H9 (cell line): ENCODE measurements at regions not wholly inside any gene's neighbourhood (a gene's known extent, or its start where the extent isn't known, plus 50 kb on each side); places are given as distances from the start of the nearest gene placed in this dataset.

Experiments used
- DNase-seq: peaks from one replicate; pipeline ENCODE4 v3.0.0-alpha.2; 2017
- H2AFZ ChIP-seq: one replicate; pipeline ENCODE4 v1.6.1; 2013; ENCODE audit warnings: mild to moderate bottlenecking, low read length, control low read depth, moderate library complexity
- H2AK5ac ChIP-seq: 2 replicates; pipeline ENCODE4 v1.6.1; 2013; ENCODE audit warnings: low read length, control low read depth, mixed read lengths; ENCODE audit not compliant: insufficient read length
- H2BK120ac ChIP-seq: one replicate; pipeline ENCODE4 v1.6.1; 2013; ENCODE audit warnings: low read depth, mild to moderate bottlenecking, low read length, control low read depth, inconsistent platforms; ENCODE audit not compliant: poor library complexity, severe bottlenecking
- H2BK12ac ChIP-seq: 2 replicates; pipeline ENCODE4 v1.6.1; 2013; ENCODE audit warnings: low read length, control low read depth, mixed read lengths, low read depth; ENCODE audit not compliant: insufficient read length
- H2BK15ac ChIP-seq: 2 replicates; pipeline ENCODE4 v1.6.1; 2013; ENCODE audit warnings: low read depth, low read length, control low read depth
- H2BK20ac ChIP-seq: one replicate; pipeline ENCODE4 v1.6.1; 2013; ENCODE audit warnings: low read depth, mild to moderate bottlenecking, low read length, control low read depth, inconsistent platforms; ENCODE audit not compliant: poor library complexity, severe bottlenecking
- H2BK5ac ChIP-seq: 2 replicates; pipeline ENCODE4 v1.6.1; 2013; ENCODE audit warnings: low read length, control low read depth, mixed read lengths; ENCODE audit not compliant: insufficient read length
- H3K14ac ChIP-seq: 2 replicates; pipeline ENCODE4 v1.6.1; 2013; ENCODE audit warnings: low read length, control low read depth; ENCODE audit not compliant: insufficient read depth
- H3K18ac ChIP-seq: 2 replicates; pipeline ENCODE4 v1.6.1; 2013; ENCODE audit warnings: low read depth, mild to moderate bottlenecking, mixed read lengths, low read length, control low read depth; ENCODE audit not compliant: insufficient read length
- H3K23ac ChIP-seq: 2 replicates; pipeline ENCODE4 v1.6.1; 2013; ENCODE audit warnings: low read length, control low read depth, mixed read lengths, low read depth; ENCODE audit not compliant: insufficient read length
- H3K23me2 ChIP-seq: 2 replicates; pipeline ENCODE4 v1.6.1; 2013; ENCODE audit warnings: low read depth, mild to moderate bottlenecking, mixed read lengths, low read length, control low read depth; ENCODE audit not compliant: insufficient read length, poor library complexity, severe bottlenecking
- H3K27ac ChIP-seq: 2 replicates; pipeline ENCODE4 v1.5.1; 2013; ENCODE audit warnings: low read length, control low read depth, mixed read lengths, low read depth; ENCODE audit not compliant: insufficient read length
- H3K27me3 ChIP-seq: 2 replicates; pipeline ENCODE4 v1.6.1; 2013; ENCODE audit warnings: low read length, control low read depth, inconsistent platforms; ENCODE audit not compliant: insufficient read depth
- H3K4ac ChIP-seq: 2 replicates; pipeline ENCODE4 v1.6.1; 2013; ENCODE audit warnings: low read depth, mild to moderate bottlenecking, control low read depth, inconsistent platforms, low read length, moderate library complexity
- H3K4me1 ChIP-seq: 2 replicates; pipeline ENCODE4 v1.6.1; 2013; ENCODE audit warnings: low read length, control low read depth, inconsistent platforms; ENCODE audit not compliant: insufficient read depth
- H3K4me2 ChIP-seq: 2 replicates; pipeline ENCODE4 v1.6.1; 2013; ENCODE audit warnings: low read length, control low read depth, mixed read lengths; ENCODE audit not compliant: insufficient read length, insufficient read depth
- H3K56ac ChIP-seq: 2 replicates; pipeline ENCODE4 v1.6.1; 2013; ENCODE audit warnings: low read depth, mild to moderate bottlenecking, mixed read lengths, low read length, control low read depth; ENCODE audit not compliant: insufficient read length
- H3K79me1 ChIP-seq: 2 replicates; pipeline ENCODE4 v1.6.1; 2013; ENCODE audit warnings: low read depth, mild to moderate bottlenecking, moderate library complexity, low read length, control low read depth, inconsistent platforms; ENCODE audit not compliant: insufficient read depth, poor library complexity, severe bottlenecking
- H3K79me2 ChIP-seq: 2 replicates; pipeline ENCODE4 v1.6.1; 2013; ENCODE audit warnings: low read length, control low read depth, inconsistent platforms; ENCODE audit not compliant: insufficient read depth
- H3K9ac ChIP-seq: 2 replicates; pipeline ENCODE4 v1.6.1; 2013; ENCODE audit warnings: low read length, control low read depth, mixed read lengths; ENCODE audit not compliant: insufficient read length; ENCODE audit errors: extremely low read depth
- H3K9me3 ChIP-seq: one replicate; pipeline ENCODE4 v1.6.1; 2013; ENCODE audit warnings: low read depth, low read length, inconsistent platforms; ENCODE audit not compliant: control insufficient read depth
- H3T11ph ChIP-seq: one replicate; pipeline ENCODE4 v1.6.1; 2013; ENCODE audit warnings: mild to moderate bottlenecking, low read length, control low read depth, inconsistent platforms
- H4K20me1 ChIP-seq: one replicate; pipeline ENCODE4 v1.6.1; 2013; ENCODE audit not compliant: control insufficient read depth, insufficient read length, insufficient read depth
- H4K5ac ChIP-seq: 2 replicates; pipeline ENCODE4 v1.6.1; 2013; ENCODE audit warnings: low read depth, mild to moderate bottlenecking, mixed read lengths, low read length, control low read depth; ENCODE audit not compliant: insufficient read length
- H4K8ac ChIP-seq: replicated peaks from 2 replicates; pipeline ENCODE4 v1.6.1; 2013; ENCODE audit warnings: low read length, control low read depth, mixed read lengths, low read depth; ENCODE audit not compliant: insufficient read length
- H4K91ac ChIP-seq: 2 replicates; pipeline ENCODE4 v1.6.1; 2013; ENCODE audit warnings: low read depth, mild to moderate bottlenecking, moderate library complexity, mixed read lengths, low read length, control low read depth; ENCODE audit not compliant: insufficient read length
- H3K27ac Mint-ChIP-seq, 3 experiments: 2 replicates in 2 of 3; 3 replicates in 1 of 3; pipeline ENCODE4 v1.8.0; 2020 to 2021; ENCODE audit warnings: mixed read lengths in 3 of 3, mild to moderate bottlenecking in 1 of 3, moderate library complexity in 1 of 3
- H3K27me3 Mint-ChIP-seq: 2 replicates; pipeline ENCODE4 v1.8.0; 2021; ENCODE audit warnings: low read depth, mild to moderate bottlenecking, moderate library complexity, mixed read lengths
- H3K36me3 Mint-ChIP-seq, 3 experiments: 2 replicates in 2 of 3; 3 replicates in 1 of 3; pipeline ENCODE4 v1.8.0; 2020 to 2021; ENCODE audit warnings: low read depth in 3 of 3, mixed read lengths in 3 of 3; ENCODE audit not compliant: insufficient read depth in 1 of 3
- H3K4me1 Mint-ChIP-seq, 2 experiments: 2 replicates each; pipeline ENCODE4 v1.8.0; 2020; ENCODE audit warnings: mixed read lengths in 2 of 2
- H3K4me3 Mint-ChIP-seq, 2 experiments: 2 replicates in 1 of 2; 3 replicates in 1 of 2; pipeline ENCODE4 v1.8.0; 2020 to 2021; ENCODE audit warnings: mild to moderate bottlenecking in 2 of 2, mixed read lengths in 2 of 2, moderate library complexity in 1 of 2
- H3K9me3 Mint-ChIP-seq, 2 experiments: 2 replicates in 1 of 2; 3 replicates in 1 of 2; pipeline ENCODE4 v1.8.0; 2020; ENCODE audit warnings: mild to moderate bottlenecking in 2 of 2, mixed read lengths in 2 of 2, moderate library complexity in 1 of 2
- WGBS: extraction: QIAGEN DNeasy Blood & Tissue Kit; methylation state at CpG from one replicate; pipeline ENCODE4 v1.1.7; 2013; ENCODE audit warnings: missing lambda C conversion rate, low lambda C conversion rate, mixed read lengths; ENCODE audit not compliant: insufficient read length; ENCODE audit errors: extremely low coverage; 5-methylcytosine and 5-hydroxymethylcytosine counted together
- TF ChIP-seq, protein P1 (sequence below): fragments of 200-600 bp; sonication (generic); conservative IDR thresholded peaks from 3 replicates; pipeline ENCODE4 v1.8.0; 2021; ENCODE audit warnings: antibody characterized with exemption, mild to moderate bottlenecking

DNA sequence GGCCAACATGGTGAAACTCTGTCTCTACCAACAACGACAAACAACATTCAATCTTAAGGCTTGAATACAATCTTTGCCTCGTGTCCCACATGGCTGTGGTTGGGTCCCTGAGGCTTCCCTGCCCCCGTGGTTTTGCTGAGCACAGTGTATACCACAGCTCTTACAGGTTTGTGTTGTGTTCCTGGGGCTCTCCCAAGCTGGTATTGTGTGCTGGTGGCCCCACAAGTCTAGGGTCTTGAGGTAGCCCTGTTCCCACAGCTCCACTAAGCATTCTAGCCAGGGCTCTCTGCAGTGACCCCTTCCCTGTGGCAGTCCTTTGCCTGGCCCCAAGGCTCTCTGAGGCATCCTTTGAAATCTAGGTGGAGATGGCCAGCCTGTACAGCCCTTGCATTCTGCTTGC is 68.0 kb upstream of the CCNY start:
- H3K27me3 Mint-ChIP-seq = no peaks in the 10 kb centered on the region; the same call in 1 of the 2 replicates
- H4K8ac ChIP-seq = no peak overlapping the region
- H3K9me3 Mint-ChIP-seq = peaks cover 0 to 3% of the 10 kb centered on the region in 2 experiments; a peak in 3 of 5 replicates
- no peaks in the 10 kb centered on the region for H4K20me1 ChIP-seq
- no peaks in the 10 kb centered on the region for H3K9me3 ChIP-seq
- no CpG with 5 or more reads among the region's 3 CpGs for WGBS
- peaks cover 11 to 15% of the 10 kb centered on the region in 2 experiments; a peak in 3 of 4 replicates for H3K4me1 Mint-ChIP-seq
- H3K4me1 ChIP-seq = peaks cover 3% of the 10 kb centered on the region; the same call in 1 of the 2 replicates
- H2BK15ac ChIP-seq = no peak overlapping the region
- no peak overlapping the region for H4K5ac ChIP-seq
- no peak overlapping the region for H2AFZ ChIP-seq
- H3K27ac ChIP-seq = no peak overlapping the region
- no peak overlapping the region for H2BK120ac ChIP-seq
- no peak overlapping the region for H3K4me2 ChIP-seq
- H3T11ph ChIP-seq = no peak overlapping the region
- no peak for DNase-seq
- no peak overlapping the region for H3K27ac Mint-ChIP-seq
- no peak overlapping the region for H2BK20ac ChIP-seq
- H3K9ac ChIP-seq = no peak overlapping the region
- no peak overlapping the region for H3K4me3 Mint-ChIP-seq
- H3K14ac ChIP-seq = no peak overlapping the region; the same call in 1 of the 2 replicates
- no peak overlapping the region for H3K23ac ChIP-seq
- H3K4ac ChIP-seq = no peak overlapping the region
- H3K23me2 ChIP-seq = no peaks in the 10 kb centered on the region
- H3K56ac ChIP-seq = no peak overlapping the region
- no peak overlapping the region for H2BK12ac ChIP-seq
- H3K18ac ChIP-seq = no peak overlapping the region
- no peak overlapping the region for H2BK5ac ChIP-seq
- no peaks in the 10 kb centered on the region for H3K36me3 Mint-ChIP-seq
- no peaks in the 10 kb centered on the region for H3K27me3 ChIP-seq
- no peaks in the 10 kb centered on the region for H3K79me2 ChIP-seq
- no peaks in the 10 kb centered on the region for H3K79me1 ChIP-seq
- TF ChIP-seq, protein P1, sequence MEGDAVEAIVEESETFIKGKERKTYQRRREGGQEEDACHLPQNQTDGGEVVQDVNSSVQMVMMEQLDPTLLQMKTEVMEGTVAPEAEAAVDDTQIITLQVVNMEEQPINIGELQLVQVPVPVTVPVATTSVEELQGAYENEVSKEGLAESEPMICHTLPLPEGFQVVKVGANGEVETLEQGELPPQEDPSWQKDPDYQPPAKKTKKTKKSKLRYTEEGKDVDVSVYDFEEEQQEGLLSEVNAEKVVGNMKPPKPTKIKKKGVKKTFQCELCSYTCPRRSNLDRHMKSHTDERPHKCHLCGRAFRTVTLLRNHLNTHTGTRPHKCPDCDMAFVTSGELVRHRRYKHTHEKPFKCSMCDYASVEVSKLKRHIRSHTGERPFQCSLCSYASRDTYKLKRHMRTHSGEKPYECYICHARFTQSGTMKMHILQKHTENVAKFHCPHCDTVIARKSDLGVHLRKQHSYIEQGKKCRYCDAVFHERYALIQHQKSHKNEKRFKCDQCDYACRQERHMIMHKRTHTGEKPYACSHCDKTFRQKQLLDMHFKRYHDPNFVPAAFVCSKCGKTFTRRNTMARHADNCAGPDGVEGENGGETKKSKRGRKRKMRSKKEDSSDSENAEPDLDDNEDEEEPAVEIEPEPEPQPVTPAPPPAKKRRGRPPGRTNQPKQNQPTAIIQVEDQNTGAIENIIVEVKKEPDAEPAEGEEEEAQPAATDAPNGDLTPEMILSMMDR = no peak
- H4K91ac ChIP-seq = no peak overlapping the region
- no peak overlapping the region for H2AK5ac ChIP-seq
